HuH-7 (cell line): ENCODE measurements at regions not wholly inside any gene's neighbourhood (a gene's known extent, or its start where the extent isn't known, plus 50 kb on each side); places are given as distances from the start of the nearest gene placed in this dataset.

Source experiments
- DNase-seq: peaks from one replicate; pipeline ENCODE4 v3.0.0; 2011; ENCODE audit warnings: low spot score

- no peak for DNase-seq
Measured at GRCh38 chr14:76551906-76552305, 176.0 kb downstream of the ESRRB start.

- no peak for DNase-seq
Measured at GRCh38 chr14:76564471-76565422, 188.8 kb downstream of the ESRRB start.

- no peak for DNase-seq
Measured at GRCh38 chr14:76566439-76566838, 190.5 kb downstream of the ESRRB start.

GRCh38 chr14:76574416-76575095, 186.7 kb upstream of the VASH1 start:
- no peak for DNase-seq

- no peak for DNase-seq
Measured at GRCh38 chr14:76575108-76575507, 186.2 kb upstream of the VASH1 start.

GRCh38 chr14:76576047-76576741, 185.1 kb upstream of the VASH1 start:
- no peak for DNase-seq

GRCh38 chr14:76577090-76577489, 184.2 kb upstream of the VASH1 start:
- no peak for DNase-seq

GRCh38 chr14:76577837-76578236, 183.4 kb upstream of the VASH1 start:
- no peak for DNase-seq

- DNase-seq, result no peak
Measured at GRCh38 chr14:76580399-76580798, 180.9 kb upstream of the VASH1 start.

- no peak for DNase-seq
Measured at GRCh38 chr14:76580967-76581366, 180.3 kb upstream of the VASH1 start.

GRCh38 chr14:76581592-76581991, 179.7 kb upstream of the VASH1 start:
- no peak for DNase-seq

- DNase-seq, result no peak
Measured at GRCh38 chr14:76582447-76582846, 178.8 kb upstream of the VASH1 start.

GRCh38 chr14:76583174-76583573, 178.1 kb upstream of the VASH1 start:
- no peak for DNase-seq

GRCh38 chr14:76583805-76584204, 177.5 kb upstream of the VASH1 start:
- DNase-seq, result no peak

GRCh38 chr14:76584271-76584702, 177.0 kb upstream of the VASH1 start:
- DNase-seq, result no peak

GRCh38 chr14:76585616-76586015, 175.7 kb upstream of the VASH1 start:
- DNase-seq, result no peak

- DNase-seq, result no peak
Measured at GRCh38 chr14:76589246-76589645, 172.0 kb upstream of the VASH1 start.

GRCh38 chr14:76591266-76591665, 170.0 kb upstream of the VASH1 start:
- DNase-seq, result no peak

GRCh38 chr14:76595266-76595665, 166.0 kb upstream of the VASH1 start:
- no peak for DNase-seq

GRCh38 chr14:76597387-76597786, 163.9 kb upstream of the VASH1 start:
- no peak for DNase-seq

- DNase-seq, result no peak
Measured at GRCh38 chr14:76599141-76599540, 162.1 kb upstream of the VASH1 start.

GRCh38 chr14:76599559-76600287, 161.5 kb upstream of the VASH1 start:
- DNase-seq, result no peak
